DOHH2 (cell line): ENCODE measurements at regions not wholly inside any gene's neighbourhood (a gene's known extent, or its start where the extent isn't known, plus 50 kb on each side); places are given as distances from the start of the nearest gene placed in this dataset.

ENCODE experiments used
- H3F3A ChIP-seq: fragments of 200-600 bp; sonication (generic), shearing (Covaris generic); 2 replicates; pipeline ENCODE4 v1.6.0; 2016; ENCODE audit warnings: antibody characterized with exemption, mild to moderate bottlenecking; ENCODE audit not compliant: control insufficient read depth, insufficient read depth
- H3K27ac ChIP-seq: fragments of 200-600 bp; sonication (generic); 2 replicates; pipeline ENCODE4 v1.5.1; 2014; ENCODE audit warnings: low read depth, mild to moderate bottlenecking, low read length, moderate library complexity
- H3K27me3 ChIP-seq: fragments of 200-600 bp; sonication (generic); 2 replicates; pipeline ENCODE4 v1.6.1; 2014; ENCODE audit warnings: mild to moderate bottlenecking, low read length, mixed read lengths; ENCODE audit not compliant: control insufficient read depth
- H3K36me3 ChIP-seq: fragments of 200-600 bp; sonication (generic); 2 replicates; pipeline ENCODE4 v1.6.1; 2014; ENCODE audit warnings: mild to moderate bottlenecking, low read length, moderate library complexity, mixed read lengths; ENCODE audit not compliant: control insufficient read depth
- H3K4me1 ChIP-seq: fragments of 200-600 bp; sonication (generic); 2 replicates; pipeline ENCODE4 v1.6.1; 2014; ENCODE audit warnings: mild to moderate bottlenecking, low read length, mixed read lengths; ENCODE audit not compliant: control insufficient read depth
- H3K4me2 ChIP-seq: fragments of 200-600 bp; sonication (generic); 2 replicates; pipeline ENCODE4 v1.6.0; 2014; ENCODE audit warnings: mild to moderate bottlenecking, low read length, moderate library complexity
- H3K4me3 ChIP-seq: fragments of 200-600 bp; sonication (generic); 2 replicates; pipeline ENCODE4 v1.5.1; 2014; ENCODE audit warnings: mild to moderate bottlenecking, low read length, mixed read lengths
- H3K79me2 ChIP-seq: fragments of 200-600 bp; sonication (generic); 2 replicates; pipeline ENCODE4 v1.6.1; 2014; ENCODE audit warnings: mild to moderate bottlenecking, low read length, mixed read lengths; ENCODE audit not compliant: control insufficient read depth
- H3K9me2 ChIP-seq: fragments of 200-600 bp; sonication (generic); replicated peaks from 2 replicates; pipeline ENCODE4 v1.6.1; 2014; ENCODE audit warnings: mild to moderate bottlenecking, low read length, mixed read lengths; ENCODE audit not compliant: control insufficient read depth
- H3K9me3 ChIP-seq: fragments of 200-600 bp; sonication (generic); 2 replicates; pipeline ENCODE4 v1.6.1; 2014; ENCODE audit warnings: antibody characterized with exemption, low read length, mixed read lengths; ENCODE audit not compliant: control insufficient read depth, insufficient read depth
- H4K20me1 ChIP-seq: fragments of 200-600 bp; sonication (generic); 2 replicates; pipeline ENCODE4 v1.6.0; 2014; ENCODE audit warnings: low read depth, mild to moderate bottlenecking, antibody characterized with exemption, low read length, moderate library complexity; ENCODE audit not compliant: control insufficient read depth, insufficient read depth
- EZH2phosphoT487 ChIP-seq: fragments of 200-600 bp; sonication (generic); IDR thresholded peaks from 2 replicates; pipeline ENCODE4 v1.6.1; 2017; ENCODE audit warnings: borderline replicate concordance, mild to moderate bottlenecking, antibody characterized with exemption, low read length, moderate library complexity, mixed read lengths
- TF ChIP-seq, protein P1 (sequence below): fragments of 200-600 bp; sonication (generic); IDR thresholded peaks from one replicate; pipeline ENCODE4 v1.5.1; 2014; ENCODE audit warnings: antibody characterized with exemption, mild to moderate bottlenecking, low read depth, low read length; ENCODE audit not compliant: poor library complexity, severe bottlenecking

DNA sequence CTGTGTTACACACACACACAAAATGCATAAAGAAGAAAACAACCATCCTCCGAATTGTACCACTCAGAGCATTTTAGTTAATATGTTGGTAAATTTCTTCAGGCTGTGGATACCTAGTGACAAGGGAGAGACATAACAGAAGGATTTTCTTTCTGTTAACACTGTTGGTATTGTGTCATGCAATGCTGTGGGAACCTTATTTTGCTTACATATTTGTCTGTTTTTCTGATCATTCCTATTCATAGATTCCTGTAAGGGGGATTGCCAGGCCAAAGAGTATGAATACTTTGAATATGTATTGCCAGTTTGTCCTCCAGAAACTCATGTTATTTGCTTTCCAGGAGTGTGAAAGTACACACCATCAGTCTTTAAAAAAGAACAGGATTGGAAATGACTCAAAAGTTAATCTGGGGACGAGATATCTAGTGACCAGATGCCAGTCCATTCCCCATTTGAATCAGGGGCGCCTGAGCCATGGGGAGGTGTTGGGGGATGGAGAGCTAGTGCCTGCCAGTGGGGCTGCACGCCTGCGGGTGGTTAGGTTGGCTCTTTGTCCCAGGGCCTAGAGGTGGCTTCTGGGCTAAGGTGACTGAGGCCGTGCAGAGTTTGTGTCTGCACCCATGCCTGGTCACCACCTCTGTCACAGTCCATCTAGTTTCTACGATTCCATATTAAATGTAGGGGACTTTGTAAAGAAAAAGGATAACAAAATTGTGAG lies 142.0 kb downstream of the PTPN20 start:
- Histone ChIP-seq H3K4me3 (no peak overlapping the region), H3K9me3 (no peaks in the 10 kb centered on the region), H4K20me1 (no peaks in the 10 kb centered on the region), H3K27me3 (no peaks in the 10 kb centered on the region), H3K4me1 (no peaks in the 10 kb centered on the region), H3K27ac (no peak overlapping the region), H3K4me2 (no peak overlapping the region), H3K79me2 (no peaks in the 10 kb centered on the region), H3K9me2 (no peaks in the 10 kb centered on the region), H3K36me3 (no peaks in the 10 kb centered on the region), H3F3A (no peaks in the 10 kb centered on the region)
- no peak for TF ChIP-seq EZH2phosphoT487
- TF ChIP-seq, protein P1, sequence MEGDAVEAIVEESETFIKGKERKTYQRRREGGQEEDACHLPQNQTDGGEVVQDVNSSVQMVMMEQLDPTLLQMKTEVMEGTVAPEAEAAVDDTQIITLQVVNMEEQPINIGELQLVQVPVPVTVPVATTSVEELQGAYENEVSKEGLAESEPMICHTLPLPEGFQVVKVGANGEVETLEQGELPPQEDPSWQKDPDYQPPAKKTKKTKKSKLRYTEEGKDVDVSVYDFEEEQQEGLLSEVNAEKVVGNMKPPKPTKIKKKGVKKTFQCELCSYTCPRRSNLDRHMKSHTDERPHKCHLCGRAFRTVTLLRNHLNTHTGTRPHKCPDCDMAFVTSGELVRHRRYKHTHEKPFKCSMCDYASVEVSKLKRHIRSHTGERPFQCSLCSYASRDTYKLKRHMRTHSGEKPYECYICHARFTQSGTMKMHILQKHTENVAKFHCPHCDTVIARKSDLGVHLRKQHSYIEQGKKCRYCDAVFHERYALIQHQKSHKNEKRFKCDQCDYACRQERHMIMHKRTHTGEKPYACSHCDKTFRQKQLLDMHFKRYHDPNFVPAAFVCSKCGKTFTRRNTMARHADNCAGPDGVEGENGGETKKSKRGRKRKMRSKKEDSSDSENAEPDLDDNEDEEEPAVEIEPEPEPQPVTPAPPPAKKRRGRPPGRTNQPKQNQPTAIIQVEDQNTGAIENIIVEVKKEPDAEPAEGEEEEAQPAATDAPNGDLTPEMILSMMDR = no peak

DNA sequence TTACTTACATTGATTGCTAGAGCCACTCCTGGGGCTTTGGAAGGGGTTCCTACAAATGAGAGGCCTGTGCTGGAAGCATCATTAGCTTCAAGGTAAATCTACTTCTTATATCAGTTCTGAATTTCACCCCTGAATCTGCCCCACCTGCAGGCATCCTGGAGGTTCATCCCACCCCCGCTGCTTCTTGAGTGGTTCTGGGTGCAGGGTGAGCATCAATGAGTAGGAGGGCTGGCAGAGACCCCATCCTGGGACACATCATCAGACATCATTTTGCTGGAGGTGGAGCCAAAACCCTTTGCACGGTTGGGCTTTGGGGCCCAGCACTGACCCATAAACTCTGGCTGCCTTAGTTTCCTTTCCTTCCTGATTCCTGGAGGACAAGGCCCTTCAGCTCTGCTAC lies 143.7 kb downstream of the PTPN20 start:
- Histone ChIP-seq H3F3A (no peaks in the 10 kb centered on the region), H3K4me3 (no peak overlapping the region), H3K79me2 (no peaks in the 10 kb centered on the region), H3K27me3 (no peaks in the 10 kb centered on the region), H3K27ac (no peak overlapping the region), H4K20me1 (no peaks in the 10 kb centered on the region), H3K36me3 (no peaks in the 10 kb centered on the region), H3K9me2 (no peaks in the 10 kb centered on the region), H3K4me2 (no peak overlapping the region), H3K4me1 (no peaks in the 10 kb centered on the region), H3K9me3 (no peaks in the 10 kb centered on the region)
- TF ChIP-seq EZH2phosphoT487 = no peak
- TF ChIP-seq, protein P1 = no peak

- Histone ChIP-seq H3K79me2 (no peaks in the 10 kb centered on the region), H3K27me3 (no peaks in the 10 kb centered on the region), H3K9me2 (no peaks in the 10 kb centered on the region), H3K36me3 (no peaks in the 10 kb centered on the region), H4K20me1 (no peaks in the 10 kb centered on the region), H3F3A (no peaks in the 10 kb centered on the region), H3K4me2 (no peak overlapping the region), H3K9me3 (no peaks in the 10 kb centered on the region), H3K27ac (no peak overlapping the region), H3K4me3 (no peak overlapping the region), H3K4me1 (no peaks in the 10 kb centered on the region)
- TF ChIP-seq EZH2phosphoT487 = no peak
- TF ChIP-seq, protein P1 = no peak
Measured at GRCh38 chr10:47055386-47056246, 144.4 kb downstream of the PTPN20 start.
